ENCODE measurements at regions not wholly inside any gene's neighbourhood (a gene's known extent, or its start where the extent isn't known, plus 50 kb on each side); places are given as distances from the start of the nearest gene placed in this dataset.

GRCh38 chr2:15681089-15681885, 89.6 kb downstream of the DDX1 start:
- Histone ChIP-seq H3K4me2 (no peak overlapping the region), H2AFZ (ENCODE audit: low read depth) (no peak overlapping the region), H4K20me1 (ENCODE audit: insufficient read depth) (no peaks in the 10 kb centered on the region), H3K36me3 (ENCODE audit: insufficient read depth) (no peaks in the 10 kb centered on the region), H3K79me2 (ENCODE audit: insufficient read depth, low read depth) (no peaks in the 10 kb centered on the region), H3K27ac (no peak overlapping the region), H3K27me3 (ENCODE audit: insufficient read depth, low read depth) (no peaks in the 10 kb centered on the region), H3K9ac (no peak overlapping the region), H3K4me3 (IDR thresholded peaks at IDR 0.05; ENCODE audit: insufficient read depth, low read depth, low read length) (no peak overlapping the region), H3K4me1 (ENCODE audit: low read depth, poor library complexity, severe bottlenecking) (no peaks in the 10 kb centered on the region)
- no peak for TF ChIP-seq CTCF (conservative IDR thresholded peaks at IDR 0.05; ENCODE audit: low read depth, low read length)

GRCh38 chr2:15682354-15682753, 90.7 kb downstream of the DDX1 start:
- H3K79me2 ChIP-seq (ENCODE audit: insufficient read depth, low read depth), result no peaks in the 10 kb centered on the region
- H3K4me1 ChIP-seq (ENCODE audit: low read depth, poor library complexity, severe bottlenecking), result no peaks in the 10 kb centered on the region
- no peaks in the 10 kb centered on the region for H3K27me3 ChIP-seq (ENCODE audit: insufficient read depth, low read depth)
- no peaks in the 10 kb centered on the region for H4K20me1 ChIP-seq (ENCODE audit: insufficient read depth)
- no peaks in the 10 kb centered on the region for H3K36me3 ChIP-seq (ENCODE audit: insufficient read depth)
- no peak overlapping the region for H3K4me2 ChIP-seq
- H2AFZ ChIP-seq (ENCODE audit: low read depth), result no peak overlapping the region
- TF ChIP-seq CTCF (conservative IDR thresholded peaks at IDR 0.05; ENCODE audit: low read depth, low read length), result no peak
- H3K4me3 ChIP-seq (IDR thresholded peaks at IDR 0.05; ENCODE audit: insufficient read depth, low read depth, low read length), result no peak overlapping the region
- no peak overlapping the region for H3K27ac ChIP-seq
- H3K9ac ChIP-seq, result no peak overlapping the region

GRCh38 chr2:15684161-15685039, 92.7 kb downstream of the DDX1 start:
- no peaks in the 10 kb centered on the region for H3K27me3 ChIP-seq (ENCODE audit: insufficient read depth, low read depth)
- TF ChIP-seq CTCF (conservative IDR thresholded peaks at IDR 0.05; ENCODE audit: low read depth, low read length), result no peak
- no peaks in the 10 kb centered on the region for H4K20me1 ChIP-seq (ENCODE audit: insufficient read depth)
- H3K79me2 ChIP-seq (ENCODE audit: insufficient read depth, low read depth), result no peaks in the 10 kb centered on the region
- H2AFZ ChIP-seq (ENCODE audit: low read depth), result no peak overlapping the region
- no peak overlapping the region for H3K9ac ChIP-seq
- H3K4me2 ChIP-seq, result no peak overlapping the region
- no peaks in the 10 kb centered on the region for H3K36me3 ChIP-seq (ENCODE audit: insufficient read depth)
- H3K4me3 ChIP-seq (IDR thresholded peaks at IDR 0.05; ENCODE audit: insufficient read depth, low read depth, low read length), result no peak overlapping the region
- no peaks in the 10 kb centered on the region for H3K4me1 ChIP-seq (ENCODE audit: low read depth, poor library complexity, severe bottlenecking)
- no peak overlapping the region for H3K27ac ChIP-seq

GRCh38 chr2:15685143-15685542, 93.5 kb downstream of the DDX1 start:
- no peaks in the 10 kb centered on the region for H3K27me3 ChIP-seq (ENCODE audit: insufficient read depth, low read depth)
- H3K36me3 ChIP-seq (ENCODE audit: insufficient read depth), result no peaks in the 10 kb centered on the region
- no peaks in the 10 kb centered on the region for H3K4me1 ChIP-seq (ENCODE audit: low read depth, poor library complexity, severe bottlenecking)
- no peak for TF ChIP-seq CTCF (conservative IDR thresholded peaks at IDR 0.05; ENCODE audit: low read depth, low read length)
- no peaks in the 10 kb centered on the region for H4K20me1 ChIP-seq (ENCODE audit: insufficient read depth)
- H3K79me2 ChIP-seq (ENCODE audit: insufficient read depth, low read depth), result no peaks in the 10 kb centered on the region
- no peak overlapping the region for H2AFZ ChIP-seq (ENCODE audit: low read depth)
- no peak overlapping the region for H3K4me2 ChIP-seq
- no peak overlapping the region for H3K27ac ChIP-seq
- no peak overlapping the region for H3K4me3 ChIP-seq (IDR thresholded peaks at IDR 0.05; ENCODE audit: insufficient read depth, low read depth, low read length)
- H3K9ac ChIP-seq, result no peak overlapping the region

Data from KMS-11 (cell line).